SK-N-SH treated with all-trans-retinoic acid at 6 μM for 48 hours (cell line): ENCODE measurements at regions not wholly inside any gene's neighbourhood (a gene's known extent, or its start where the extent isn't known, plus 50 kb on each side); places are given as distances from the start of the nearest gene placed in this dataset.

ENCODE experiments used
- BACH2 ChIP-seq: fragments of 250-450 bp; sonication (Bioruptor Pico); IDR thresholded peaks from 2 replicates; pipeline ENCODE4 v1.9.0; 2021; ENCODE audit warnings: mild to moderate bottlenecking, borderline replicate concordance
- CREB5 ChIP-seq: fragments of 250-450 bp; sonication (Bioruptor Pico); IDR thresholded peaks from 2 replicates; pipeline ENCODE4 v1.5.1; 2020; ENCODE audit warnings: low read depth, mild to moderate bottlenecking, moderate library complexity
- CSDC2 ChIP-seq: fragments of 250-450 bp; sonication (Bioruptor Pico); IDR thresholded peaks from 2 replicates; pipeline ENCODE4 v1.5.0; 2020; ENCODE audit warnings: mild to moderate bottlenecking, moderate library complexity
- ESRRG ChIP-seq: fragments of 250-450 bp; sonication (Bioruptor Pico); IDR thresholded peaks from 2 replicates; pipeline ENCODE4 v1.6.1; 2021; ENCODE audit warnings: mild to moderate bottlenecking
- PATZ1 ChIP-seq: fragments of 250-450 bp; sonication (Bioruptor Pico); IDR thresholded peaks from 2 replicates; pipeline ENCODE4 v1.8.0; 2020; ENCODE audit warnings: mild to moderate bottlenecking, moderate library complexity, borderline replicate concordance
- PPARA ChIP-seq: fragments of 250-450 bp; sonication (Bioruptor Pico); IDR thresholded peaks from 2 replicates; pipeline ENCODE4 v1.5.0; 2020; ENCODE audit warnings: mild to moderate bottlenecking, borderline replicate concordance
- SNAI2 ChIP-seq: fragments of 250-450 bp; sonication (Bioruptor Pico); IDR thresholded peaks from 2 replicates; pipeline ENCODE4 v1.5.0; 2020; ENCODE audit warnings: mild to moderate bottlenecking, moderate library complexity
- TCF4 ChIP-seq: fragments of 250-450 bp; sonication (Bioruptor Pico); IDR thresholded peaks from 2 replicates; pipeline ENCODE4 v1.8.0; 2021; ENCODE audit warnings: mild to moderate bottlenecking, moderate library complexity, borderline replicate concordance
- TOX ChIP-seq: fragments of 250-450 bp; sonication (Bioruptor Pico); IDR thresholded peaks from 2 replicates; pipeline ENCODE4 v1.8.0; 2021; ENCODE audit warnings: mild to moderate bottlenecking, moderate library complexity, borderline replicate concordance
- ZFP3 ChIP-seq: fragments of 250-450 bp; sonication (Bioruptor Pico); IDR thresholded peaks from 2 replicates; pipeline ENCODE4 v1.5.0; 2020; ENCODE audit warnings: mild to moderate bottlenecking, moderate library complexity
- ZFP30 ChIP-seq: fragments of 450-650 bp; formaldehyde crosslinking; IDR thresholded peaks from 2 replicates; pipeline ENCODE4 v1.5.0; 2022; ENCODE audit warnings: mild to moderate bottlenecking, moderate library complexity
- ZNF565 ChIP-seq: fragments of 450-650 bp; formaldehyde crosslinking; conservative IDR thresholded peaks from 2 replicates; pipeline ENCODE4 v1.5.0; 2020; ENCODE audit warnings: low read depth, mild to moderate bottlenecking, moderate library complexity
- ZNF70 ChIP-seq: fragments of 450-650 bp; formaldehyde crosslinking; IDR thresholded peaks from 2 replicates; pipeline ENCODE4 v1.5.0; 2020; ENCODE audit warnings: mild to moderate bottlenecking, moderate library complexity
- TF ChIP-seq, protein P1 (sequence below): fragments of 250-450 bp; sonication (Bioruptor Pico); IDR thresholded peaks from 2 replicates; pipeline ENCODE4 v1.5.0; 2020; ENCODE audit warnings: mild to moderate bottlenecking, moderate library complexity

DNA sequence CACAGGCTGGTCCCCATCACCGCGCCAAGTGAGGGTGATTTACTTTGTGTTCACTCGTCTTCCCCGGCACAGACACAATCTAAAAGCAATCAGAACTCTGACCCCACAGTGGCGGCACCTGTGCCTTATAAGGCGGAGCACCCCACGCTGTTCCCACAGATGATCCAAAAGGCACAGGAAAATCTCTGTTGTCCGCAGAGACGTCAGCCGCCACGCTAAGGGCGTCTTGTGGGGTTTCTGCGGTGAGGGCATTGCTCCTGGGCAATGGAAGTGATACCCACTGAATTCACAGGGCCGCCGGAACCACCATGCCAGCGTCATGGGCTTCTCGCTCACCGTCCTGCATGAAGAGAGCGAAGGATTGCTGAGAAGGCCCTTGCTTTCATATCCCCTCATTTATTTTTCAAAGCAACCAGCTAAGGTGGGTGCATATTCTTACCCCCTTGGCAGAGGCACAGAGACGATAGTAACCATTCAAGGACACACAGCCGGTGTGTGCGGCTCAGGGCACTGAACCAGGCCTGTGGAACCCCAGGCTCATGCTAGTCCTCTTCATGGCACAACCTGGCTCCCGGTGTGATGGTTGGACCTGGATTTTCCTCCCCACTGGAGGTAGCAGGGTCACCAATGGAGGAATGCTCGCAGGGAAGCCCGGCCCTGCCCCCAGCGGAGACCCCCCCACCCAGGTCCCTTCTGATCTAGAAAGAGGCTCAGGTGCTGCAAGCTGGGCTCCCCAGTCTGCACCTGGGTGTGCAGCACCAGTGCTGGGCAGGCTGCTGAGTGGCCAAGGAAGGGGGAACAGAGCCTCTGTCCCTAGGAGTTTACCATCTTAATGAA, 279.0 kb downstream of the TCERG1L start:
- TF ChIP-seq PATZ1 (CRISPR knock-in tag) (no peak), BACH2 (CRISPR knock-in tag) (no peak), TOX (CRISPR knock-in tag) (no peak), ZNF565 (CRISPR knock-in tag) (no peak), PPARA (CRISPR knock-in tag) (no peak), SNAI2 (CRISPR knock-in tag) (no peak), CREB5 (CRISPR knock-in tag) (no peak), ZFP30 (no peak), TCF4 (CRISPR knock-in tag) (no peak), ZFP3 (no peak), ZNF70 (CRISPR knock-in tag) (no peak), ESRRG (CRISPR knock-in tag) (no peak), CSDC2 (no peak)
- TF ChIP-seq, protein P1, sequence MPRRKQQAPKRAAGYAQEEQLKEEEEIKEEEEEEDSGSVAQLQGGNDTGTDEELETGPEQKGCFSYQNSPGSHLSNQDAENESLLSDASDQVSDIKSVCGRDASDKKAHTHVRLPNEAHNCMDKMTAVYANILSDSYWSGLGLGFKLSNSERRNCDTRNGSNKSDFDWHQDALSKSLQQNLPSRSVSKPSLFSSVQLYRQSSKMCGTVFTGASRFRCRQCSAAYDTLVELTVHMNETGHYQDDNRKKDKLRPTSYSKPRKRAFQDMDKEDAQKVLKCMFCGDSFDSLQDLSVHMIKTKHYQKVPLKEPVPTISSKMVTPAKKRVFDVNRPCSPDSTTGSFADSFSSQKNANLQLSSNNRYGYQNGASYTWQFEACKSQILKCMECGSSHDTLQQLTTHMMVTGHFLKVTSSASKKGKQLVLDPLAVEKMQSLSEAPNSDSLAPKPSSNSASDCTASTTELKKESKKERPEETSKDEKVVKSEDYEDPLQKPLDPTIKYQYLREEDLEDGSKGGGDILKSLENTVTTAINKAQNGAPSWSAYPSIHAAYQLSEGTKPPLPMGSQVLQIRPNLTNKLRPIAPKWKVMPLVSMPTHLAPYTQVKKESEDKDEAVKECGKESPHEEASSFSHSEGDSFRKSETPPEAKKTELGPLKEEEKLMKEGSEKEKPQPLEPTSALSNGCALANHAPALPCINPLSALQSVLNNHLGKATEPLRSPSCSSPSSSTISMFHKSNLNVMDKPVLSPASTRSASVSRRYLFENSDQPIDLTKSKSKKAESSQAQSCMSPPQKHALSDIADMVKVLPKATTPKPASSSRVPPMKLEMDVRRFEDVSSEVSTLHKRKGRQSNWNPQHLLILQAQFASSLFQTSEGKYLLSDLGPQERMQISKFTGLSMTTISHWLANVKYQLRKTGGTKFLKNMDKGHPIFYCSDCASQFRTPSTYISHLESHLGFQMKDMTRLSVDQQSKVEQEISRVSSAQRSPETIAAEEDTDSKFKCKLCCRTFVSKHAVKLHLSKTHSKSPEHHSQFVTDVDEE (CRISPR knock-in tag), result no peak
